ENCODE measurements at regions not wholly inside any gene's neighbourhood (a gene's known extent, or its start where the extent isn't known, plus 50 kb on each side); places are given as distances from the start of the nearest gene placed in this dataset.

- no peaks in the 10 kb centered on the region for H3K27me3 ChIP-seq
- no peak overlapping the region for H3K27ac ChIP-seq
- DNase-seq, result no peak
- H3K4me1 ChIP-seq, result no peaks in the 10 kb centered on the region
- no peaks in the 10 kb centered on the region for H3K9me3 ChIP-seq
- H3K36me3 ChIP-seq, result no peaks in the 10 kb centered on the region
- no peak for TF ChIP-seq CTCF (IDR thresholded peaks at IDR 0.05)
- intact Hi-C loops (cut with DNase I; ENCODE audit: low total_unique reads), result no loop called here
- no peak overlapping the region for H3K4me3 ChIP-seq
These were observed 303.7 kb upstream of the SLC24A2 start for GRCh38 chr9:20092561-20092960.

DNA sequence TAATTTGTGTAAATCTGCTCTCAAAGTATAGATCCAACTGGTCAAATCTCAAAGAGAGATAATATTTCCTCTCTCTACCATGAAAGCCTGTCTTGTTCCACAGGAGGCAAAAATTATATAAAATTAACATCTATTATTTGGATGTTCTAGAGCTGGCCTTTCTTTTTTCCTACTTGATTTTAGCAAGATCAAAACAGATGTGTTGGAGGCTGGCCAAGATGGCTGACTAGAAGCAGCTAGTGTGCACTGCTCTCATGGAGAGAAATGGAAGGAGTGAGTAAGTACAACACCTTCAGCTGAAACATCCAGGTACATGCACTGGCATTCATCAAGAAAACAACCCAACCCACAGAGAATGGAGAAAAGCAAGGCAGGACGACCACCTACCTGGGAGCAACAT is 298.6 kb upstream of the SLC24A2 start:
- intact Hi-C loops (cut with DNase I; ENCODE audit: low total_unique reads), result no loop called here
- H3K9me3 ChIP-seq, result no peaks in the 10 kb centered on the region
- no peak for TF ChIP-seq CTCF (IDR thresholded peaks at IDR 0.05)
- H3K27ac ChIP-seq, result no peak overlapping the region
- no peaks in the 10 kb centered on the region for H3K27me3 ChIP-seq
- H3K4me1 ChIP-seq, result no peaks in the 10 kb centered on the region
- DNase-seq, result no peak
- no peak overlapping the region for H3K4me3 ChIP-seq
- H3K36me3 ChIP-seq, result no peaks in the 10 kb centered on the region

DNA sequence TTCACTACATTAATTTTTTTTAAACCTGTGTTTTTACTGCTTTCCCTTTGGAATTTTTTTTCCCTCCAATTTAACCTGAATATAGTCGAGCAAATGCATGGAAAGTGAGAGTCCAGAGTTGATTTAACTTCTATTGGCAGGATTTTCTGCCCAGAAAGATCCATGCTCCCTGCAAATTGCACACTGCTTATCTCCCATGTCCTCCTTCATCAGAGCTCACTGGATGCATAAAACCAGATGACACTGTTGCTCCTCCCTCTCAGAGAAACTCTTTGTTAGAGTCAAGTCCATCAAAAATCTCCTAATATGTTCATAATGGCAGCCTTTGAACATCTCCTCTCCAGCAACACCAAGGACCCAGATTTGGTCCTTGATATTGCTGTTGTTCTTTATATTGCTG is 297.0 kb upstream of the SLC24A2 start:
- H3K9me3 ChIP-seq, result no peaks in the 10 kb centered on the region
- H3K36me3 ChIP-seq, result no peaks in the 10 kb centered on the region
- no peaks in the 10 kb centered on the region for H3K27me3 ChIP-seq
- no peak overlapping the region for H3K4me3 ChIP-seq
- no peak overlapping the region for H3K27ac ChIP-seq
- intact Hi-C loops (cut with DNase I; ENCODE audit: low total_unique reads), result no loop called here
- no peak for DNase-seq
- no peaks in the 10 kb centered on the region for H3K4me1 ChIP-seq
- TF ChIP-seq CTCF (IDR thresholded peaks at IDR 0.05), result no peak

DNA sequence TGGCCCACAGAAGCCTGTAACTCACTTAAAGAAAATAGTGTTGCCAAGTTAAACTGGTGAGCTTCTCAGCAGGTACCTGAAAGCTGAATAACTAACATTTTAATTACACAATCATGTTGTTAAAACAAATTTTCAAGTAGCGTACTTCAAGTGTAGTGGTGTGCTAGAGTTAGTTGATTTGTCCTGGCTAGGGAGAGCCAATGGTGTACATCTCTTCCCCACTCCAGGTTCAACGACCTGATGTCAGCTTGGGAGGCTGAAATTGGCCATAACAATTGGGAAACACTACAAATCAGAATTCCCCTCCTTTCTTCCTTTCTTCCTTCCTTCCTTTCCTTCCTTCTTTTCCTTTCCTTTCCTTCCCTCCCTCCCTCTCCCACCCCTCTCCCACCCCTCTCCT is 295.3 kb upstream of the SLC24A2 start:
- Histone ChIP-seq H3K9me3 (no peaks in the 10 kb centered on the region), H3K4me3 (no peak overlapping the region), H3K4me1 (no peaks in the 10 kb centered on the region), H3K36me3 (no peaks in the 10 kb centered on the region), H3K27ac (no peak overlapping the region), H3K27me3 (no peaks in the 10 kb centered on the region)
- DNase-seq, result no peak
- intact Hi-C loops (cut with DNase I; ENCODE audit: low total_unique reads), result no loop called here
- TF ChIP-seq CTCF (IDR thresholded peaks at IDR 0.05), result no peak

GRCh38 chr9:20083390-20083789 is 294.6 kb upstream of the SLC24A2 start:
- no peaks in the 10 kb centered on the region for H3K36me3 ChIP-seq
- no peaks in the 10 kb centered on the region for H3K4me1 ChIP-seq
- intact Hi-C loops (cut with DNase I; ENCODE audit: low total_unique reads), result no loop called here
- no peaks in the 10 kb centered on the region for H3K27me3 ChIP-seq
- H3K27ac ChIP-seq, result no peak overlapping the region
- DNase-seq, result no peak
- no peak for TF ChIP-seq CTCF (IDR thresholded peaks at IDR 0.05)
- no peaks in the 10 kb centered on the region for H3K9me3 ChIP-seq
- H3K4me3 ChIP-seq, result no peak overlapping the region

DNA sequence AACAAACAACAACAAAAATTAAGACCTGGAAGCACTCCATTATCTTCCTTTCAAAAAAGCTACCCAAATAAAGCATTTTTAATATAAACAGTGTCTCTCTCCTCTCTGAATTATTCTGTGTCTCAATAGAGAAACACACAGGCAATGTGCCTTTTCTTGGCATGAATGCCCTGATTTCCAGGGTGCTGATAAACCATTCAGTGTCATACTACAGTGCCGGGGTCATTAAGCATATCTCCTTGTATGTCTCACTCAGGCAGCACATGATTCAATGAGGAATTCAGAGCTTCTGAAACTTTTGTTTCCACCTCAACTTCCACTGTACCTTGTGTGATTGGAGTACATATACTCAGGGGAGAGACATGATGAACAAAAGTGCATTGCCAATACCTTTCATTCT is 294.0 kb upstream of the SLC24A2 start:
- no peak overlapping the region for H3K4me3 ChIP-seq

More for the DNA sequence above, 294.0 kb upstream of the SLC24A2 start:
- no peaks in the 10 kb centered on the region for H3K36me3 ChIP-seq
- TF ChIP-seq CTCF (IDR thresholded peaks at IDR 0.05), result no peak
- no peak overlapping the region for H3K27ac ChIP-seq
- DNase-seq, result no peak
- no peaks in the 10 kb centered on the region for H3K27me3 ChIP-seq
- no peaks in the 10 kb centered on the region for H3K9me3 ChIP-seq
- H3K4me1 ChIP-seq, result no peaks in the 10 kb centered on the region
- intact Hi-C loops (cut with DNase I; ENCODE audit: low total_unique reads), result no loop called here

All from tibial artery (tissue), 4 donors.